HT1080 (cell line): ENCODE measurements at regions not wholly inside any gene's neighbourhood (a gene's known extent, or its start where the extent isn't known, plus 50 kb on each side); places are given as distances from the start of the nearest gene placed in this dataset.
"Not testable (repeated sequence)": the region's sequence is repeated elsewhere in the genome, so short reads cannot be mapped to it uniquely, and the experiment has no call there.

Experiments used
- DNase-seq: peaks from one replicate; pipeline ENCODE4 v3.0.0-alpha.2; 2015; ENCODE audit warnings: low read depth

- DNase-seq, result not testable (repeated sequence)
Observed at GRCh38 chr1:149157409-149157808, 54.1 kb upstream of the NBPF9 start.

- DNase-seq, result peak; percentile 24
Observed at GRCh38 chr1:149158308-149158707, 55.0 kb upstream of the NBPF9 start.

GRCh38 chr1:149163063-149163444 lies 59.7 kb upstream of the NBPF9 start:
- DNase-seq, result not testable (repeated sequence)

GRCh38 chr1:149174765-149175164 lies 71.4 kb upstream of the NBPF9 start:
- not testable (repeated sequence) for DNase-seq

GRCh38 chr1:149175812-149176211 lies 72.5 kb upstream of the NBPF9 start:
- DNase-seq, result not testable (repeated sequence)

GRCh38 chr1:149176453-149177316 lies 73.3 kb upstream of the NBPF9 start:
- DNase-seq, result peak; percentile 37

GRCh38 chr1:149190742-149191141 lies 87.4 kb upstream of the NBPF9 start:
- DNase-seq, result not testable (repeated sequence)

GRCh38 chr1:149196651-149197050 lies 93.3 kb upstream of the NBPF9 start:
- not testable (repeated sequence) for DNase-seq

- DNase-seq, result peak; percentile 3
Observed at GRCh38 chr1:149200567-149200966, 97.2 kb upstream of the NBPF9 start.

- not testable (repeated sequence) for DNase-seq
Observed at GRCh38 chr1:149202283-149202682, 98.9 kb upstream of the NBPF9 start.

GRCh38 chr1:149204396-149204795 lies 101.0 kb upstream of the NBPF9 start:
- not testable (repeated sequence) for DNase-seq

GRCh38 chr1:149208836-149209235 lies 105.5 kb upstream of the NBPF9 start:
- not testable (repeated sequence) for DNase-seq

- DNase-seq, result not testable (repeated sequence)
Observed at GRCh38 chr1:149211757-149212420, 108.5 kb upstream of the NBPF9 start.

GRCh38 chr1:149212946-149213345 lies 109.6 kb upstream of the NBPF9 start:
- not testable (repeated sequence) for DNase-seq

GRCh38 chr1:149213673-149214072 lies 110.3 kb upstream of the NBPF9 start:
- DNase-seq, result not testable (repeated sequence)

GRCh38 chr1:149218080-149218988 lies 115.0 kb upstream of the NBPF9 start:
- DNase-seq, result not testable (repeated sequence)

GRCh38 chr1:149219539-149219938 lies 116.2 kb upstream of the NBPF9 start:
- DNase-seq, result not testable (repeated sequence)

- DNase-seq, result not testable (repeated sequence)
Observed at GRCh38 chr1:149220463-149221074, 117.2 kb upstream of the NBPF9 start.

- not testable (repeated sequence) for DNase-seq
Observed at GRCh38 chr1:149227933-149228665, 124.7 kb upstream of the NBPF9 start.
